Fibroblast of gingiva (primary cell): ENCODE measurements at regions not wholly inside any gene's neighbourhood (a gene's known extent, or its start where the extent isn't known, plus 50 kb on each side); places are given as distances from the start of the nearest gene placed in this dataset.

ENCODE experiments used
- DNase-seq: peaks from one replicate; pipeline ENCODE4 v3.0.0-alpha.2; 2011; ENCODE audit warnings: low read depth

DNA sequence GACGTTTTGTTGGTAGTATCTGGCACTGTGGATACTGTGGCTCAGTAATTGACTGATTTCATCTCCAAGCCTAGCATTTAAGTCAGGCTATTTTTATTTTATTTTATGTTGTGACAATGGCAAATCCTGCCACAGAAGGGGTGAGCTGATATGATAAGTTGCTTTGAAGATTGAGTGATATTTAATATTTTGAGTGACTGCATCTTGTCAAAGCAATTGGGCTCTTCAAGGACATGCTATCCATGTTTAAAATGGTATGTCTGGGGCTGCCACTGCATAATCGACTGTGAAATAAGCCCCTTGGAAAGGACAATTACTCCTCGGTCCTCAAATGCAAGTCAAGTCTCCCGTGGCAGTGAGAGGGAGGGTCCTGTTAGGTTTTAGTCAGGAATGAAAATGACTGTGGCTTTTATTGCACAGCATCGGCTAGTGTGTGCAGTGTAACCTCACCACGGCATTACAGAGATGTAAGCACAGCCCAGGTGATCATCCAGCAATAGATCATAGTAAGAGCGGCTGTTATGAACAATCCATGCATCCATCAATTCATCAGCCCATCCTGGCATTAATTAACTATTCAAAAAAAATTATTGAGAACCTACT is 178.2 kb downstream of the GBA3 start:
- DNase-seq, result no peak

DNA sequence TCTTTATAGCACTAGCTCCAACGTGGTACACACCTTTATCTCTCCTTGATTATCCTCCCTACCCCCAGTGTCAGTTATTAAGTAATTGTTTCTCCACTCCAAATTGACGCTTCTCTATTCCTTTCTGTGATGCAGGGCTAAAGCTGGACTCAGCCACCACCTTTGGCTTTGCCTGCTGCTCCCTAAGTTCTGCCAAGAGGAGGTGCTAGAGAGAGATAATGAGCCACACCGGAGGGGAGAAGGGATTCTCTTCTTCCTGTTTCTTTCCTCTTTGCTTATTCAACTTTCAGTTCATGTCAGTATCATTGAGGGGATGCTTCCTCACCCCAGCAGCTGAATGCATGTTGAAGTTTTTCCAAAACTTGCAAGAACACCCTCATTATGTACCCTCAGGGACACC is 176.5 kb downstream of the GBA3 start:
- DNase-seq, result no peak
